ENCODE measurements at regions not wholly inside any gene's neighbourhood (a gene's known extent, or its start where the extent isn't known, plus 50 kb on each side); places are given as distances from the start of the nearest gene placed in this dataset.

- no peak for TF ChIP-seq CTCF (IDR thresholded peaks at IDR 0.05)
- TF ChIP-seq GATA2 (CRISPR knock-in tag; IDR thresholded peaks at IDR 0.05): no peak
- TF ChIP-seq SIN3A (IDR thresholded peaks at IDR 0.05; ENCODE audit: borderline replicate concordance, low read depth, low read length): no peak
- TF ChIP-seq JUND (IDR thresholded peaks at IDR 0.05): no peak
- TF ChIP-seq REST (IDR thresholded peaks at IDR 0.05; ENCODE audit: low read depth, low read length): no peak
- no peak for TF ChIP-seq YY1 (IDR thresholded peaks at IDR 0.05; ENCODE audit: low read depth)
Observed at GRCh38 chr5:67878933-67879332, 336.6 kb upstream of the PIK3R1 start.
